Globus pallidus (tissue), 1 donor: ENCODE measurements at regions not wholly inside any gene's neighbourhood (a gene's known extent, or its start where the extent isn't known, plus 50 kb on each side); places are given as distances from the start of the nearest gene placed in this dataset.

Experiments
- DNase-seq: peaks from one replicate; pipeline ENCODE4 v3.0.0-alpha.2; 2015; ENCODE audit warnings: low spot score

DNA sequence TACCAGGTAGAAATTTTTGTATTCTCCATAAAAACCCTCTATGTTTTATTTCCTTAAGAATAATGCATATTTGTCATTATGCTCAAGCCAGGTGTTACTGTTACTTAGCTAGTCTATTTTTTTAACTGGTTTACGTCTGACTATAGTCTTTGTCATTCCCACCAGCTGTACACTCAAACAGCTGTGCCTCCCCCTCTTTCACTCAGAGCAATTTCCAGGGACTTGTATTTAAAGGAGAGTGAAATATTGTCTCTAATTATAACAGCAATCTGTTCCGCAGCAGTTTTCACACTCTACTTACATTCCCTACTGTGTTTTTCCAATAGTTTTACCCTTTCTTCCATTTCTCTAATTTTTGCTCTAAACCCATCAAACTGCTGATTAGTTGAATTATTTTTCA lies 813.6 kb upstream of the MIR17HG start:
- DNase-seq = no peak

DNA sequence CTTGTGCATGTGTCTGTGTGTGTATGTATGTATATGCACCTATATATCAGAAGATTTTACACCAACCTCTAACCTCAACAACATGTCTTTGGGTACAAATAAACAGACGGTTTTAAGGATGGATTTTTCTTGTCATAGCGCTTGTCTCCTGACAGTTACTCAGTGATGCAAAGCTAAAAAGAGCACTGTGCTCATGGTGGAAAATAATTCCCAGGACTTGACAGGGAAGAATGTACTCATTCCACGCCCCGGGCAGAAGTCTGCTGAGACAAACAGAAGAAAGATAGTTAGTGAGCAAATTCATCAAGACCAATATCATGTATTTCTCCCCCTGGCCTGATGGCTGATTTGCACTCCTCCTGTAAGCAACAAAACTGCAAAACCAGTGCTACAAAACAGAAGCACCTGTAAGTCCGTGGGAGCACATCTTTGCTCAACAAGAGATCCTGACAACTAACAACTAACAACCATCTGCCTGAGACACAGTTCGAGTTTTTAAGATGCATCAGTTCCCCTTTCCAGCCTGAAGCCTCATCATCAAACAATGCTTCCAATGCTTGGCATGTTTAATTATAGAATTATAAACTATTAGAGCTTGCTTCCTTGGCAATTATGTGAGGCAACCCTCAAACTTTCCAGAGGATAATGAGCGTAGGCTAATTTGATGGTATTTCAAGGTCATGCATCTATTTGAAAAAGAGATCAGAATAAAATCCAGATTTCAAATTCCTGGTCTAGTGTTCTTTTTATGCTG lies 812.7 kb upstream of the MIR17HG start:
- DNase-seq = no peak

DNA sequence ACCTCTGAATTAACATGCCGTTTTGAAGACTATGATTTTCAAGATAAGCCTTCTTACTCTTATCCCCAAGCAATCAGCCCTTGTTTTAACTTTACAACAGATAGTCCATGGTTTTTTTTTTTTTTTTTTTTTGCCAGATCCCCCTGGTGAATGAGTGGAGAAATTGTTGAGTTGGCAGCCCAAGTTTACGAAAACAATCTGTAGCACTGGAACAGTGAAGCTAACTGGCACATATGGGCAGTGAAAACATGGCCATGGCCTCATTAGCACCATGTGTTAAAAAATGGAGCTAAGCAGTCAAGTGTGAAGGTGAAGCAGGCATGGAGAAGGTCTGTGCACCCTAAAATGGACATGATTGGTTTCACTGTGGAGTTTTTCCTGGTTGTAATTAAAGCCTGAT lies 812.1 kb upstream of the MIR17HG start:
- DNase-seq = no peak

DNA sequence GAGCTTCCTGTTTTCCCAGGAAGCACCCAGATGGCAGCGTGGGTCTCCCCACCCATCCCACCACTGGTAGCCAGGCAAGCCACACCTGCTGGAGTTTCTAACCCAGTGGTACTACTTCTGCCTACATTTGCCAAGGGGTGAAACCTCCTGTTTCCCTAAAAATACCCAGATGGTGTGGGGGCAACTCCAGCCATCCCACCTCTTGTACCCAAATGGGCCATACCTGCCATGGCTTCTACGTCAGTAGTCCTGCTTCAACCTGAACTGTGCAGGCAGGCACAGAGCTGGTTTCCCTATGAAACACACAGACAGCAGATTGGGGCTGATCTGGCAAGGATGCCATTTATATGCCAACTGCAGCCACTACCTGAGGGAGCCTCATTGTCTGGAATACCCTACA lies 809.4 kb upstream of the MIR17HG start:
- no peak for DNase-seq

DNA sequence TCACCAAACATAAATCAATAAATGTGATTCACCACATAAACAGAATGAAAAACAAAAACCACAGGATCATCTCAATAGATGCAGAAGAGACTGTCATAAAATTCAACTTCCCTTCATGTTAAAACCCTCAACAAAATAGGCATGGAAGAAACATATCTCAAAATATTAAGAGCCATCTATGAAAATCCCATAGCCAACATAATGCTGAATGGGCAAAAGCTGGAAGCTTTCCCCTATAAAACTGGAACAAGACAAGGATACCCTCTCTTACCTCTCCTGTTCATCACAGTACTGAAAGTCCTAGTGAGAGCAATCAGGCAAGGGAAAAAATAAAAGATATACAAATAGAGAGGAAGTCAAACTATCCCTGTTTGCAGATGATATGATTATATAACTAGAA lies 806.1 kb upstream of the MIR17HG start:
- DNase-seq = no peak

DNA sequence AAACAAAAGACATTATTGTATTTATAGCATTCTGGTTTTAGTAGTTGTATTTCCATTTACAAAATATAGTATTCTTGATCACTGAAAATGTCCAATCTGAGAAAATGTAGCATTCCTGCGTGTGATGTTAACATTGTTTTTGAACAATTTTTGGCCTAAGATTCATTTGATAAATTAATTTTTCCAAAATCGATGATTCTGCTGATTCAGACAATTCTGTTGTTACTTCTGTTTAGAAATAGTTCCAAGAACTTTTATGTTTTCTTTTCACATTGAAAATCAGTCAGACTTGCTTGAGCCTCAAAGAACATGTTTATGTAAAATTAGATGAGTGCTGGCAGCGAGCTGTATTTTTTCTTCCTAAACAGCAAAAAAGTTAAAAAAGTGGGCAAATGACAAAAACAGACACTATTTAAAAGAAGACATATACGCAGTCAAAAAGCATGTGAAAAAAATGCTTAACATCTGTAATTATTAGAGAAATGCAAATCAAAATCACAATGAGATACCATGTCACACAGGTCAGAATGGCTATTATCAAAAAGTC lies 804.5 kb upstream of the MIR17HG start:
- DNase-seq = no peak

DNA sequence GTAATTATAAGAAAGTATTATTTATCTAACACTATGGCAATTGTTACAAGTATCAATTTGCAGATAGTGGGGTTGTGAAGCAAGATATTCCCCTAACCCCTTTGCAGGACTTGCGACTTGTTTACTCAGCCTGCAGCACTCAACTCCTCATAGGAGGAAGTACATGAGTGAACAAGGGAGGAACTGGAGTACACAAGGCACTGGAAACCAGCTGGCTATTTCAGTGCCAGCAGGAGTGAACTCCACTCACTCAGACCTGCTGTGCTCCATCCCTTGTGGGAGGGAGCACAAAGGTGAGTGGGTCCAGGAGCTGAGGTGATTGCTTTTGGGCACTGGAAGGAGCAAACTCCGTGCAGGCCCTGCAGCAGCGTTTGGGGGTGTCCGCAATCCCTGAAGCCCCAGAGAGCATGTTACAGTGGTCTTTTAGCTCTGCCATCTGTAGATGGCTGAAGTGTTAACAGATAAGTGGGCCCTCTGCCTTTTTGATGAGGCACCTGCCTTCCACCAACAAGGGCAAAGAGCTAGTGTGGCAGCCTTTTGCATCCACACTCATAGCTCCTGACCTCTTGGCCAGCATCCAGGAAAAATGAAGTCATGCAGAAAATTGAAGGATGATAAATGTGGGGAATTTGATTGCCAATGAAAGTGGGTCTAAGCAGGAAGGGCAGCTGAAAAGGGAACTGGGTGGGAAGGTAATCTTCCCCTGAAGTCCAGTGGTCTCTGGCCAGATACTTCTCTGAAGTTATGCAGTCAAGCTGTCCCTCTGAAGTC lies 802.2 kb upstream of the MIR17HG start:
- no peak for DNase-seq

DNA sequence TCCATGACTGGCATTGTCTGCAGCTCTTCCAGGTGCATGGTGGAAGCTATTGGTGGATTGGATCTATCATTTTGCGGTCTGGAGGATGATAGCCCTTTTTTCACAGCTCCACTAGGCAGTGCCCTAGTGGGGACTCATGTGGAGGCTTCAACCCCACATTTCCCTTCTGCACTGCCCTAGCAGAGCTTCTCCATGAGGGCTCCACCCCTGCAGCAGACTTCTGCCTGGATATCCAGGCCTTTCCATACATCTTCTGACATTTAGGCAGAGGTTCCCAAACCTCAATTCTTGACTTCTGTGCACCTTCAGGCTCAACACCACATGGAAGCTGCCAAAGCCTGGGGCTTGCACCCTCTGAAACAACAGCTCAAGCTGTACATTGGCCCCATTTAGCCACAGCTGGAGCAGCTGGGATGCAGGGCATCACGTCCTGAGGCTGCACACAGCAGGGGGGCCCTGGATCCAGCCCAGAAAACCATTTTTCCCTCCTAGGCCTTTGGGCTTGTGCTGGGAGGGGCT lies 800.2 kb upstream of the MIR17HG start:
- DNase-seq = no peak

DNA sequence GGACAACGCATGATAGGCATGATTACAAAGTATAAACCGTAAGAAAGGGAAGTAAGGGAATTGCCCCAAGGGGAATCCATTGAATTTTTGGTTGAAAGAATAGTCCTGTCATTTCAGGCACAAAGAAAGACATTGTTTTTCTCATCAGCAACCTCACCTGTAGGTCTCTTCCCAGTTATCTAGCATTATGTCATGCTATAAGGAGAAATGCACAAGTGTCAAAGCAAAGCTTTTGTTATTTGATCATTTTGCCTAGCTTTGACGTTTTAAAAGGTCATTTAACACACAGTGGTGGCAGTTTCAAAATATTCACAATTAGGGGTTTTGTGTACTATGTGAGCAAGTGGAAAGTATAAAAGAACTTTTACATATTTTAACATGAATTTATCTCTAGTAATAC lies 796.2 kb upstream of the MIR17HG start:
- DNase-seq = no peak

DNA sequence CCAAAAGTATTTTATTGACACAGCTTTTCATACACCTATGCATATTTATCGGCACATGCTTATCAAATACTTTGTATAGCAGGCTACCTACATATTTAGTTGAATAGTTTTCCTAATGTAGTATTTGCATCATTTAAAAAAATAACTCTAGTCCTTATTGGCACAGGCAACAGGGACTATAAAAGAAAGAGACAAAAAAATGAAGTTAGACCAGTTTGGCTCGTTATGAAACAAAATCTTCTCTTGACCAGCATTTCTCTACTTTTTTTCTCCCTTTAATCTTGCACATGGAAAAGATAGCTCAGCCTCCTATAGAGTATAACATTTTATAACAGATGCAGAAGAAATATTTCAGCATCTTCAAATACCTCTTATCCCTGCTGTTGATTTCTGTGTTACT lies 794.8 kb upstream of the MIR17HG start:
- DNase-seq = no peak

DNA sequence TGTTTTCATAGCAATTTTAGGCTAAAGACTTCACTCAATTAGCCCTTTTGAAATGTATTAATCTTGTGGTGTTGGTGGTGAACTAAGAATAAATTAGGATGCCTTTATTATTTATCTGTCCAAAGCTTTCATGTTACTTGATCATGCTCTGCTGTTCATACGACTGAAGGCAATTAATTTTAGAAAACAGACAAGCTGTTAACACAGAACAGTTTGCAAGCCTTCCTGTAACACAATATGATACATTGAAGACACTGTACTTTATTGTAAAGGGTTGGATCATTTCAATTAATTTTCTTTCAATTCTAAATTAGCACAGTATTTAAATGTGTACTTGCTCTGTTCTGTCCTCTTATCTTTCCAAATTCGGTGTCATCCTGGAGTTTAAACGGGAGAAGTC lies 794.3 kb upstream of the MIR17HG start:
- no peak for DNase-seq

DNA sequence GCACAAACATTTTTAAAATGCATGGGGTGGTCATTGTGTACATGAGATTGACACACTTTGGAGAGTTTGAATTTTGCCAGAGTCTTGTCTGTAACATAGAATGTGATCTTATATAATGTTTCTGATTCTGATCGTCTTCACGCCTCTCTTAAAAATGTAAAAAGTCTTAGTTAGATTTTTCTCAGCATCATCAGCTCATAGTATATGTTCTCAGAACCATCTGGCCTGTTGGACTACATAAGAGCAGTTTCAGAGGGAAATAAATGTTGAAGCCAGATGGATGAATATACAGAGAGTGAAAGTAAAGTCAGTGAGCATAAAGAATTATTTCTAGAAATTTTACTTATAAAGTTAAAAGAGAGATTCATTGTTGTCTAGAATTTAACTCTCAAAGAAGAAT lies 789.9 kb upstream of the MIR17HG start:
- no peak for DNase-seq

DNA sequence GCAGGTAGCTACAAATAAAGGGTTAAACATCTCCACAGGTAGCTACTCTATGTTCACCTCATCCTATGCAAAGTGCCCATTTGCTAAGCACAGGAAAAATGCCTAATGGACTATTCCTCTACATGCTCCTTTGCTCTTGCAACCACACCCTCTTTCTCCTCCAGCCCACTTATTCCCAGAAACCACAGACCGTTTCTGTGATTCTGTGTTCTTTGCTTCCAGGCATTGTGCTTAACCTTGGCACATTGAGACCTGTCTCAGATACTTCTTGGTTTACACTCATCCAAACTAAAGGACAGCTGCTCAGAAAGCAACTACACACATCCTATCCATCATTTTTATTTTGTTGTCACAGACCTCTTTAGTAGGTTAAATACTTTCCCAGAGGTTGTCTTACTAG lies 785.0 kb upstream of the MIR17HG start:
- DNase-seq = no peak

DNA sequence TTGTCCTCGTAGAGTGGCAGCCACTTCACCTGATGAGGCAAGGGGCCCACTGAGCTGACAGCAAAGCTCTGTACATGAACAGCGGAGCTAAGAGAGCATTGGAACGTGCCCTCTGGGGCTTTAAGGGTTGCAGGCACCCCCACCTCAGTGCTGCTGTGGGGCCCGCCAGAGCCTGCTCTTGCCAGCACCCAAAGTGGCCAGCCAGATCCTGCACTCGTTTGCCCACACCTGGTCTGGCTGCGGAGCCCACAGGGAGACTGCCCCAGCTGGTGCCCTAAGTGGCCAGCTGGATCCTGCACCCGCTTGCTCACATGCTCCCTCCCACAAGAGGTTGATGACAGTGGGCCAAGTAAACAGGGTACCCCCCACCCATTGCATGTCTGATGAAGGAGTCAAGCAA lies 783.4 kb upstream of the MIR17HG start:
- no peak for DNase-seq

DNA sequence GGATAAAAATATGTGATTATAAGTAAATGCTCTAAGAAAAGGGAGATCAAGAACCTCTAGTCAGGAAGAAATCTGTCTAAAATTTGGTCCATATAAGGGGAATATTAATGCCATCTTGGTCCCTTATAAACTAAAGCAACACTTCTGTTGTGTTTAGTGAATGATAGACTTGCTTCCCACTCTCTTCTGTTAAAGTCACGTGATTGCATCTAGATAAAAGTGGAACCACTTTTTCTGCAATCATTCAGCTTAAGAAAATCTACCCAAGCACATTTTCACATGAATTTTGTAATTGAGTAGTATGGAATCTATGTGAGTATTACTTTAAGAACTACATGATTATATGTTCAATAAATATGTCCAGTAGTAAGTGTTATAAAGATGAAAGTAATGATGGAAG lies 782.9 kb upstream of the MIR17HG start:
- DNase-seq = no peak

DNA sequence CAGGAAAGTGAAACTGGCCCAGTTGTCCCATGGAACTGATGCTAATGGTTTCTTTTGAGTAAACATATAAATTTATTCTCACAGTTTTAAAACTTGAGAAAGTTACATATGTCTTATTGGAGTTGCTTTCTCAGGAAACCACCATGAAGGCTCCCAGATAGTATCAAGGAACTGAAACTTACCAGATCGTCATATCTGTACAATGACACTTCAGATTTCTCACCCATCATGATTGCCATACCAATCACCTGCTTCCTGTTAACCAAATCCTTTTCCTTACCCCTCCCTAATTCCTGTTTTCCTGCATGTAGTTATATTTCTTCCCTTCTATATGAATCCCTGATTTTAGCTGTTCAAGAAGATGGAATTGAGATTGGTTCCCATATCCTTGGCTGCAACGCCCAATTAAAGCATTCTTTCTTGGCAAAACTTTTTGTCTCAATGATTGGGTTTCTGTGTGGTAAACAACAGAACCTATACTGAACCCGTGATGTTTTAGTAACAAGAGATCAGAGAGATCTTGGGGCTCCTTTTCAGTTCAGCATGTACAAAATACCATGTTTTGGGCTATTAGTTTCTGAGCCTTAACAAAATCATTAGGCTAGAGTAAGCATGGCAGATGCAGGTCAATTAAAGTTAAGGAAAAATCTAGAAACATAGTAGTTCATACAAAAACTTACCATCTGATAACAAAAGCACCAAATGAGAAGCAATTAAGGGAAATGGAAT lies 781.3 kb upstream of the MIR17HG start:
- no peak for DNase-seq

DNA sequence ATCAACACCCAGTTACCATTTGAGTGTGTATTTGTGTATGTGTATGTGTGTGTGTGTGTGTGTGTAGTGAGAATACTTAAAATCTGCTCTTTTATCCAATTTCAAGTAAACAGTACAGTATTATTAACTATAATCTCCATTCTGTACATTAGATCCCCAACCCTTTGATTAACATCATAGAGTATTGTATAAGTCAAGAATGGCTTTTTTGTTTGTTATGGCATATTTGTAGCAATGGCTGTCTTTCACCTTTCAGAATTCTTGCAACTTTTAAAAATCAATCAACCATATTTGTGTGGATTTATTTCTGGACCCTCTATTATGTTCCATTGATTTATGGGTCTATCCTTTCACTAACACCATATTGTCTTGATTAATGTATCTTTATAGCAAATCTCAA lies 779.3 kb upstream of the MIR17HG start:
- DNase-seq = no peak

DNA sequence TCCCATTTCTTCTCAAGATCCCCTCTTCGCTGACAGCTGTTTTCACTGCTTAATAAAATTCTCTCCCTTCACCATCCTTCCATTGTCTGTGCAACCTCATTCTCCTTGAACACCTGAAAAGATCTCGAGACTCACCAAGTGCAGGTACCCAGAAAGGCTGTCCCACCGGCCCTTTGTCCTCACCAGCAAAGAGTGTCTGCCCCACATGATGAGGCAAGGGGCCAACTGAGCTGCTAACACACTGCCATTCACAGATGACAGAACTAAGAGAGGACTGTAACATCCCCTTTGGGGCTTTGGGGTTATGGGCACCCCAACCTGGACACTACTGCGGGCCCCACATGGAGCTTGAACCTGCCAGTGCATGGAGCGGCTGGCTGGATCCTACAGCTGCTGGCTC lies 771.4 kb upstream of the MIR17HG start:
- DNase-seq = no peak

DNA sequence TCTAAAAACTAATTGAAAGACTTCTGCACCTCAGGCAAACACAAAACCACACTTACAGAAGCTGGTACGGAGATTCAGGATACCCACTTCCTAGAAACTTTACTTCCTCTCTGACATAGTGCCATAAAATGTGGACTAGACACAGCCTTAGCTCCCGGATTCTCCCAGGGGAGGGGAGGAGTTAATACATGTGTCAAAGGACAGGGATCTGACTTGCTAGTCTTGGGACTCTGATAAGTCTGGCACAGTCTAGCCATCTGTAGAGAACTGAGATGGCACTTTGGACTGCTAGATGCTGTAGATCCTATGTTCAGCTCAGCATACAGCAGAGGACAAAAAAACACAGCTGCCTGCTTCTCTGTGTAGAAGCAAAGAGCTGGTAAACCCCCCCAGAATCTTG lies 769.8 kb upstream of the MIR17HG start:
- no peak for DNase-seq

DNA sequence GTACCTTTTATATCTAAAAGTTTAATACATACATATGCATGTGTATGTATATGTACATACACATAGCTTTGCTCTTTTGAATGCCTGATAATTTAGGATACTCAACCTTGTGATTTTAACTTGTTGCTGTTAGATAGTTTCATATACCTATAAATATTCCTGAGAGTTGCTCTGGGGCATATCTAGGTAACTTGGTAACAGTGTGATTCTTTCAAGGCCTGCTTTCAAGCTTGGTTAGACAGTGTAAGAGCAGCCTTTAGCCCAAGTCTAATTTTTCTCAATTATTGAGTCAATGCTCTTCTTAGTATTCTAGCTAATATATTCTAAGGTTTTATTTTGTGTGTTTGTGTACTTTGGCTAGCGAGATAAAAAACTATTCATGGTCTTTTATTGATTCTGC lies 762.1 kb upstream of the MIR17HG start:
- DNase-seq = no peak

DNA sequence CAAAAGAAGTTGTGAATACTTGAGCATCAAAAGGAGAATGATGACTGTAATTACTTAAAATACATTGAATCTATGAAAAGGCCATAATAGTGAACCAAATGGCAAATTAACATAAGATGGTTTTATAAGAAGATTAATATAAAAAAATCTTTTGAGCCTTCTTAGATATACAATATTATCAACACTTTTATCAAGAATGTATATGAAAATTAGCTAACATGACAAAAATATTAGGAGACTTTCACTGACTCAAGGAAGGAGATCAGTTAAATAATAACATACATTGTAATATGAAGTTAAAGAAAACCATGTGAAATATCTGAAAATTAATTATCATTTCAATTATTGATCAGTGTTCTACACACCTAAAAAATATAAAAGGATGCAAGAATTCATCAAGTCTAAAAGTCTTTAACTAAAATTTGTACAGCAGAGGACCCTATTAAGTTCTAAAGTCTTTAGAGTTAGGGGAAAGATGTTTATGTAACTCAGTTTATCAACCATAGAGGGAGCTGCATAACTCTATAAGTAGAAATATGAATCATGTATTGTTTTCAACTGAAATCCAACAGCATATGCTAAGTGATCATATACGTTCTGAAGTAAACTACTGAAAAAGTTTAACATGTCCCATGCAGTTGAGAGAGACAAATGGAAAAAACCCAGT lies 756.1 kb upstream of the MIR17HG start:
- no peak for DNase-seq

DNA sequence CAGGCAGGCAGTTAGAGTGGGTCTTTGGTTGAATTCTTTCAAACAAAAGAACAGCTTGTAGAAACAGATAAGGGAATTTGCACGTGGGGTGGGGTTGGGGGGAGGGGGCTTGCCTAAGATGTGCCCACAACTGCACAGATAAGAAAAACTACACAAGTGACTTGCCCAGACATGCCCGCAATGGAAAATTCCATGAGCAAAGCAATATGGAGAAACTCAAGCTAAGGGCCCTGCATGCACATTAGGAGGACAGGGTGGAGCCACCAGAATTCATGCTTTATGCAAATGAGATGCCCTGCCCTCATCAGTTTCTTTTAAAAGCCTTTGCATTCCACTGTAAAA lies 755.6 kb upstream of the MIR17HG start:
- DNase-seq = no peak
